DND-41 (cell line): ENCODE measurements at regions not wholly inside any gene's neighbourhood (a gene's known extent, or its start where the extent isn't known, plus 50 kb on each side); places are given as distances from the start of the nearest gene placed in this dataset.

Experiments
- ATAC-seq: fragments of 200-7000 bp; cut with Tn5 transposase; 3 replicates; pipeline ENCODE4 v1.9.1; 2021; ENCODE audit warnings: low read depth; ENCODE audit not compliant: insufficient read depth
- DNase-seq: peaks from one replicate; pipeline ENCODE4 v3.0.0-alpha.2; 2020
- H2AFZ ChIP-seq: 2 replicates; pipeline ENCODE4 v1.6.0; 2012; ENCODE audit warnings: low read depth, low read length
- H3K27ac ChIP-seq: 2 replicates; pipeline ENCODE4 v1.5.1; 2012; ENCODE audit warnings: low read length, inconsistent platforms
- H3K27me3 ChIP-seq: fragments of 200-600 bp; sonication (generic); 2 replicates; pipeline ENCODE4 v1.6.0; 2012; ENCODE audit warnings: low read length, mild to moderate bottlenecking, inconsistent platforms; ENCODE audit not compliant: insufficient read depth, poor library complexity
- H3K36me3 ChIP-seq: 2 replicates; pipeline ENCODE4 v1.5.1; 2012; ENCODE audit warnings: low read length, inconsistent platforms; ENCODE audit not compliant: insufficient read depth
- H3K4me1 ChIP-seq: 2 replicates; pipeline ENCODE4 v1.5.1; 2012; ENCODE audit warnings: mild to moderate bottlenecking, low read length; ENCODE audit not compliant: insufficient read depth
- H3K4me2 ChIP-seq: 2 replicates; pipeline ENCODE4 v1.6.0; 2012; ENCODE audit warnings: mild to moderate bottlenecking, moderate library complexity, low read length, inconsistent platforms; ENCODE audit not compliant: insufficient read depth
- H3K4me3 ChIP-seq, 2 experiments: fragments of 200-600 bp in 1 of 2; shearing (Covaris generic) in 1 of 2; 2 replicates each; pipeline ENCODE4 v1.5.1; 2012 to 2016; ENCODE audit warnings: inconsistent platforms in 2 of 2, low read length in 2 of 2, mild to moderate bottlenecking in 2 of 2, low read depth in 1 of 2, moderate library complexity in 1 of 2
- H3K79me2 ChIP-seq: 2 replicates; pipeline ENCODE4 v1.6.0; 2012; ENCODE audit warnings: low read length, inconsistent platforms; ENCODE audit not compliant: insufficient read depth
- H3K9ac ChIP-seq: 2 replicates; pipeline ENCODE4 v1.6.0; 2012; ENCODE audit warnings: low read depth, mild to moderate bottlenecking, inconsistent platforms, low read length, moderate library complexity
- H3K9me3 ChIP-seq: 2 replicates; pipeline ENCODE4 v1.5.1; 2012; ENCODE audit warnings: low read length, moderate library complexity, mild to moderate bottlenecking, inconsistent platforms; ENCODE audit not compliant: insufficient read depth, severe bottlenecking
- H4K20me1 ChIP-seq: 2 replicates; pipeline ENCODE4 v1.6.0; 2012; ENCODE audit warnings: low read length; ENCODE audit not compliant: insufficient read depth
- CTCF ChIP-seq: IDR thresholded peaks from 2 replicates; pipeline ENCODE4 v1.5.1; 2012; ENCODE audit warnings: borderline replicate concordance, low read length, moderate library complexity, mild to moderate bottlenecking; ENCODE audit not compliant: poor library complexity, severe bottlenecking; ENCODE audit errors: extremely low read depth
- EZH2 ChIP-seq: IDR thresholded peaks from 3 replicates; pipeline ENCODE4 v1.6.1; 2012; ENCODE audit warnings: borderline replicate concordance, low read depth, mild to moderate bottlenecking, moderate library complexity, low read length, inconsistent platforms; ENCODE audit not compliant: severe bottlenecking

- H3K27me3 ChIP-seq, result no peaks in the 10 kb centered on the region
- no peaks in the 10 kb centered on the region for H4K20me1 ChIP-seq
- H2AFZ ChIP-seq, result no peak overlapping the region
- H3K9ac ChIP-seq, result no peak overlapping the region
- ATAC-seq (no peak), DNase-seq (no peak)
- H3K9me3 ChIP-seq, result no peaks in the 10 kb centered on the region
- H3K79me2 ChIP-seq, result no peaks in the 10 kb centered on the region
- no peak overlapping the region for H3K27ac ChIP-seq
- TF ChIP-seq CTCF (no peak), EZH2 (no peak)
- no peak overlapping the region for H3K4me3 ChIP-seq
- H3K4me2 ChIP-seq, result no peak overlapping the region
- no peaks in the 10 kb centered on the region for H3K36me3 ChIP-seq
- H3K4me1 ChIP-seq, result no peaks in the 10 kb centered on the region
Measured at GRCh38 chr1:70667494-70668170, 256.6 kb downstream of the CTH start.

GRCh38 chr1:70671006-70671405 is 259.9 kb downstream of the CTH start:
- H3K4me2 ChIP-seq, result no peak overlapping the region
- no peaks in the 10 kb centered on the region for H3K9me3 ChIP-seq
- H4K20me1 ChIP-seq, result no peaks in the 10 kb centered on the region
- H3K4me3 ChIP-seq, result no peak overlapping the region
- peaks cover 5% of the 10 kb centered on the region for H3K4me1 ChIP-seq
- H3K27ac ChIP-seq, result no peak overlapping the region
- no peak for ATAC-seq
- no peak overlapping the region for H2AFZ ChIP-seq
- H3K27me3 ChIP-seq, result no peaks in the 10 kb centered on the region
- no peak for DNase-seq
- TF ChIP-seq EZH2 (no peak), CTCF (no peak)
- H3K79me2 ChIP-seq, result no peaks in the 10 kb centered on the region
- H3K9ac ChIP-seq, result no peak overlapping the region
- H3K36me3 ChIP-seq, result no peaks in the 10 kb centered on the region

- H3K36me3 ChIP-seq, result no peaks in the 10 kb centered on the region
- H3K4me1 ChIP-seq, result peaks cover 5% of the 10 kb centered on the region
- no peaks in the 10 kb centered on the region for H4K20me1 ChIP-seq
- no peaks in the 10 kb centered on the region for H3K27me3 ChIP-seq
- H3K9me3 ChIP-seq, result no peaks in the 10 kb centered on the region
- no peak overlapping the region for H3K4me3 ChIP-seq
- no peaks in the 10 kb centered on the region for H3K79me2 ChIP-seq
- DNase-seq (no peak), ATAC-seq (no peak)
- no peak for TF ChIP-seq EZH2
- no peak for TF ChIP-seq CTCF
- H3K27ac ChIP-seq, result no peak overlapping the region
- no peak overlapping the region for H3K9ac ChIP-seq
- H2AFZ ChIP-seq, result no peak overlapping the region
- no peak overlapping the region for H3K4me2 ChIP-seq
Measured at GRCh38 chr1:70672442-70672888, 261.4 kb downstream of the CTH start.
